SK-N-SH (cell line): ENCODE measurements at regions not wholly inside any gene's neighbourhood (a gene's known extent, or its start where the extent isn't known, plus 50 kb on each side); places are given as distances from the start of the nearest gene placed in this dataset.

Experiments
- CTCF ChIA-PET: fragments of 300-600, 350-600 bp; formaldehyde crosslinking; extraction: SDS; loops from one replicate; lab custom pipeline; 2021; lab: Yijun Ruan, JAX
- POLR2A ChIA-PET: fragments of 350-600 bp; sonication (Branson Sonifier 250); formaldehyde crosslinking; extraction: SDS; loops from one replicate; lab custom pipeline; 2020; ENCODE audit warnings: antibody characterized with exemption, inconsistent platforms; lab: Yijun Ruan, JAX
- DNase-seq: peaks from one replicate; pipeline ENCODE4 v3.0.0; 2012
- H2AFZ ChIP-seq: fragments of 200-600 bp; sonication (generic); 2 replicates; pipeline ENCODE4 v1.8.1; 2016; ENCODE audit warnings: antibody characterized with exemption, mild to moderate bottlenecking, low read depth
- H3F3A ChIP-seq: fragments of 200-600 bp; sonication (generic); replicated peaks from 2 replicates; pipeline ENCODE3; 2016; ENCODE audit warnings: antibody characterized with exemption, mild to moderate bottlenecking; ENCODE audit not compliant: insufficient read depth
- H3K27ac ChIP-seq, 2 experiments: fragments of 200-500 bp in 1 of 2; fragments of 200-600 bp in 1 of 2; sonication (Bioruptor generic) in 1 of 2; sonication (generic), shearing (Covaris generic) in 1 of 2; 2 replicates each; pipeline versions ENCODE4 v1.5.1 to v1.6.1; 2014 to 2016; ENCODE audit warnings: low read depth in 2 of 2, inconsistent platforms in 1 of 2, low read length in 1 of 2, mild to moderate bottlenecking in 1 of 2, mixed read lengths in 1 of 2
- H3K27me3 ChIP-seq: fragments of 200-600 bp; sonication (generic), shearing (Covaris generic); 2 replicates; pipeline ENCODE4 v1.6.1; 2016; ENCODE audit warnings: mixed run types; ENCODE audit not compliant: insufficient read depth
- H3K36me3 ChIP-seq, 2 experiments: fragments of 200-500 bp in 1 of 2; fragments of 200-600 bp in 1 of 2; sonication (Bioruptor generic) in 1 of 2; sonication (generic) in 1 of 2; replicated peaks in 1 of 2; 2 replicates each; pipeline versions ENCODE3 to v1.5.1; 2014 to 2016; ENCODE audit warnings: low read length in 1 of 2, mild to moderate bottlenecking in 1 of 2; ENCODE audit not compliant: insufficient read depth in 2 of 2, control insufficient read depth in 1 of 2
- H3K4me1 ChIP-seq, 2 experiments: fragments of 200-500 bp in 1 of 2; fragments of 200-600 bp in 1 of 2; sonication (Bioruptor generic) in 1 of 2; sonication (generic), shearing (Covaris generic) in 1 of 2; 2 replicates each; pipeline versions ENCODE4 v1.5.1 to v1.6.1; 2014 to 2016; ENCODE audit warnings: low read depth in 1 of 2, low read length in 1 of 2, mixed run types in 1 of 2; ENCODE audit not compliant: insufficient read depth in 2 of 2, control insufficient read depth in 1 of 2
- H3K4me2 ChIP-seq: fragments of 200-600 bp; sonication (generic), shearing (Covaris generic); 2 replicates; pipeline ENCODE4 v1.6.1; 2017; ENCODE audit warnings: mixed run types
- H3K4me3 ChIP-seq, 2 experiments: fragments of 200-500 bp in 1 of 2; fragments of 200-600 bp in 1 of 2; sonication (Bioruptor generic) in 1 of 2; sonication (generic), shearing (Covaris generic) in 1 of 2; 2 replicates each; pipeline versions ENCODE4 v1.5.1 to v1.8.1; 2014 to 2016; ENCODE audit warnings: low read depth in 2 of 2, inconsistent platforms in 1 of 2, low read length in 1 of 2, mild to moderate bottlenecking in 1 of 2, mixed read lengths in 1 of 2, moderate library complexity in 1 of 2
- H3K79me2 ChIP-seq: fragments of 200-600 bp; sonication (generic); 2 replicates; pipeline ENCODE4 v1.8.1; 2017; ENCODE audit warnings: mild to moderate bottlenecking; ENCODE audit not compliant: insufficient read depth
- H3K9ac ChIP-seq: fragments of 200-600 bp; sonication (generic); 2 replicates; pipeline ENCODE4 v1.6.1; 2017; ENCODE audit warnings: mixed run types
- H3K9me2 ChIP-seq: fragments of 200-600 bp; sonication (generic); 2 replicates; pipeline ENCODE4 v1.6.1; 2017; ENCODE audit warnings: mixed run types
- H3K9me3 ChIP-seq: fragments of 200-600 bp; sonication (generic); 2 replicates; pipeline ENCODE4 v1.6.1; 2017; ENCODE audit warnings: mixed run types, mild to moderate bottlenecking, moderate library complexity
- H4K20me1 ChIP-seq: fragments of 200-600 bp; sonication (generic); 2 replicates; pipeline ENCODE4 v1.6.1; 2017; ENCODE audit warnings: mild to moderate bottlenecking, mixed run types; ENCODE audit not compliant: insufficient read depth
- CHD2 ChIP-seq: fragments of 150-350 bp; IDR thresholded peaks from 2 replicates; pipeline ENCODE4 v1.6.1; 2018; ENCODE audit warnings: low read length; ENCODE audit not compliant: partially characterized antibody
- CTCF ChIP-seq: fragments of 200-600 bp; sonication (generic); IDR thresholded peaks from 2 replicates; pipeline ENCODE4 v1.6.1; 2017; ENCODE audit warnings: antibody characterized with exemption, mild to moderate bottlenecking, moderate library complexity
- ELF1 ChIP-seq: IDR thresholded peaks from 2 replicates; pipeline ENCODE4 v1.4.0; 2012
- EP300 ChIP-seq, 2 experiments: IDR thresholded peaks; 2 replicates each; pipeline versions ENCODE4 v1.4.0 to v1.6.1; 2012; ENCODE audit warnings: borderline replicate concordance in 1 of 2, low read depth in 1 of 2, low read length in 1 of 2
- FOSL2 ChIP-seq: IDR thresholded peaks from 2 replicates; pipeline ENCODE4 v1.4.0; 2012; ENCODE audit warnings: low read depth, mild to moderate bottlenecking, moderate library complexity, borderline replicate concordance
- FOXJ3 ChIP-seq: sonication (generic); formaldehyde crosslinking; IDR thresholded peaks from 2 replicates; pipeline ENCODE4 v1.5.1; 2020; ENCODE audit warnings: mild to moderate bottlenecking, missing genetic modification reagents
- GATA2 ChIP-seq: sonication (generic); formaldehyde crosslinking; IDR thresholded peaks from 2 replicates; pipeline ENCODE4 v1.5.0; 2020; ENCODE audit warnings: mild to moderate bottlenecking, missing genetic modification reagents
- JUND ChIP-seq: IDR thresholded peaks from 2 replicates; pipeline ENCODE4 v1.4.0; 2012
- MXI1 ChIP-seq: IDR thresholded peaks from 2 replicates; pipeline ENCODE4 v1.6.1; 2012; ENCODE audit warnings: mild to moderate bottlenecking, low read depth, low read length, improper control_type of control experiment
- NRF1 ChIP-seq: IDR thresholded peaks from 2 replicates; pipeline ENCODE4 v1.6.1; 2012; ENCODE audit warnings: low read depth, mild to moderate bottlenecking, low read length
- POLR2AphosphoS5 ChIP-seq: IDR thresholded peaks from 2 replicates; pipeline ENCODE4 v1.6.1; 2012; ENCODE audit warnings: low read depth, low read length
- RAD21 ChIP-seq: IDR thresholded peaks from 2 replicates; pipeline ENCODE4 v1.6.1; 2012; ENCODE audit warnings: mild to moderate bottlenecking, low read length
- RCOR1 ChIP-seq: fragments of 150-350 bp; IDR thresholded peaks from 2 replicates; pipeline ENCODE4 v1.6.1; 2017; ENCODE audit warnings: antibody characterized with exemption, low read length
- RXRA ChIP-seq: IDR thresholded peaks from 2 replicates; pipeline ENCODE4 v1.4.0; 2012; ENCODE audit warnings: low read depth, mild to moderate bottlenecking, borderline replicate concordance
- SMC3 ChIP-seq: IDR thresholded peaks from 2 replicates; pipeline ENCODE4 v1.6.1; 2012; ENCODE audit warnings: low read depth, low read length, improper control_type of control experiment
- WGBS: methylation state at CpG from one replicate; pipeline ENCODE4 v1.1.6; 2017; ENCODE audit warnings: low lambda C conversion rate; 5-methylcytosine and 5-hydroxymethylcytosine counted together

- H3K4me3 ChIP-seq, result no peak overlapping the region
- no peaks in the 10 kb centered on the region for H3K27me3 ChIP-seq
- H3K4me2 ChIP-seq, result no peak overlapping the region
- no peak overlapping the region for H3K27ac ChIP-seq
- H3F3A ChIP-seq, result peaks cover 3% of the 10 kb centered on the region
- H3K4me1 ChIP-seq, result no peaks in the 10 kb centered on the region; a peak in 1 of 4 replicates
- ChIA-PET CTCF (no interaction called here), POLR2A (no interaction called here)
- no peak overlapping the region for H3K9ac ChIP-seq
- no peaks in the 10 kb centered on the region for H3K9me2 ChIP-seq
- no peak overlapping the region for H2AFZ ChIP-seq
- DNase-seq, result no peak
- H3K36me3 ChIP-seq, result no peaks in the 10 kb centered on the region
- no peaks in the 10 kb centered on the region for H4K20me1 ChIP-seq
- H3K9me3 ChIP-seq, result no peaks in the 10 kb centered on the region
- no peaks in the 10 kb centered on the region for H3K79me2 ChIP-seq
- TF ChIP-seq SMC3, result no peak
- TF ChIP-seq CHD2, result no peak
Measured at GRCh38 chr1:195462646-195463045, 1145.6 kb downstream of the KCNT2 start.

- Histone ChIP-seq H3K27me3 (no peaks in the 10 kb centered on the region), H3K79me2 (no peaks in the 10 kb centered on the region), H3K4me2 (no peak overlapping the region), H2AFZ (no peak overlapping the region), H4K20me1 (no peaks in the 10 kb centered on the region), H3K9me2 (no peaks in the 10 kb centered on the region), H3K4me1 (no peaks in the 10 kb centered on the region; a peak in 1 of 4 replicates), H3K27ac (no peak overlapping the region), H3K9ac (no peak overlapping the region), H3K36me3 (no peaks in the 10 kb centered on the region), H3K4me3 (no peak overlapping the region), H3F3A (peaks cover 3% of the 10 kb centered on the region), H3K9me3 (no peaks in the 10 kb centered on the region)
- 59% methylated on average over 2 of the region's 2 CpGs for WGBS
- TF ChIP-seq FOSL2, result no peak
- no peak for TF ChIP-seq RXRA
- TF ChIP-seq POLR2AphosphoS5, result no peak
- TF ChIP-seq NRF1, result no peak
- no peak for TF ChIP-seq RAD21
- no peak for TF ChIP-seq JUND
- no peak for TF ChIP-seq CTCF
- no peak for TF ChIP-seq ELF1
- ChIA-PET POLR2A (no interaction called here), CTCF (no interaction called here)
- no peak for DNase-seq
Measured at GRCh38 chr1:195462152-195462551, 1146.1 kb downstream of the KCNT2 start.

- no peaks in the 10 kb centered on the region for H3K36me3 ChIP-seq
- no peaks in the 10 kb centered on the region for H3K79me2 ChIP-seq
- no peak for TF ChIP-seq JUND
- TF ChIP-seq GATA2, result peak; percentile 74
- TF ChIP-seq EP300 (IDR thresholded peaks at IDR 0.05; ENCODE audit: borderline replicate concordance in 1 of 2, low read depth in 1 of 2, low read length in 1 of 2), result peak in 1 of 2 experiments; percentile 55; a peak in 1 of 4 replicates
- TF ChIP-seq RAD21, result 0 out of 2 replicates have a peak, but pooled peaks have one; percentile 3
- 0 out of 2 replicates have a peak, but pooled peaks have one; percentile 27 for TF ChIP-seq FOXJ3
- TF ChIP-seq NRF1, result no peak
- no peak for TF ChIP-seq MXI1
- TF ChIP-seq RCOR1, result peak; percentile 73; the same call in 1 of the 2 replicates
- no peak overlapping the region for H3K4me2 ChIP-seq
- H3K27ac ChIP-seq, result no peak overlapping the region
- no peaks in the 10 kb centered on the region for H3K9me3 ChIP-seq
- H3K27me3 ChIP-seq, result no peaks in the 10 kb centered on the region
- CTCF ChIA-PET, result interaction anchor here (0.8 kb wide), 1 partner anchor 82 kb away, joined by 3 read pairs; no protein-coding TSS in a partner anchor
- H3F3A ChIP-seq, result peaks cover 3% of the 10 kb centered on the region
- no peaks in the 10 kb centered on the region; a peak in 1 of 4 replicates for H3K4me1 ChIP-seq
- H3K9me2 ChIP-seq, result no peaks in the 10 kb centered on the region
- H4K20me1 ChIP-seq, result no peaks in the 10 kb centered on the region
- H3K9ac ChIP-seq, result no peak overlapping the region
- H2AFZ ChIP-seq, result no peak overlapping the region
- H3K4me3 ChIP-seq, result no peak overlapping the region
- DNase-seq, result peak; percentile 2
- POLR2A ChIA-PET, result no interaction called here
Measured at GRCh38 chr1:195458365-195458764, 1149.9 kb downstream of the KCNT2 start.
